Mesenchymal stem cell (in vitro differentiated cells and primary cell): ENCODE measurements at regions not wholly inside any gene's neighbourhood (a gene's known extent, or its start where the extent isn't known, plus 50 kb on each side); places are given as distances from the start of the nearest gene placed in this dataset.

Source experiments
- DNase-seq: peaks from one replicate; pipeline ENCODE4 v3.0.0-alpha.2; 2013
- H2AFZ ChIP-seq: one replicate; pipeline ENCODE4 v1.6.1; 2013; ENCODE audit warnings: low read depth, mild to moderate bottlenecking, control low read depth, inconsistent platforms, low read length, moderate library complexity
- H2AK5ac ChIP-seq: 2 replicates; pipeline ENCODE4 v1.6.1; 2013; ENCODE audit warnings: low read length, moderate library complexity, mild to moderate bottlenecking, inconsistent platforms; ENCODE audit not compliant: severe bottlenecking
- H2BK120ac ChIP-seq: one replicate; pipeline ENCODE4 v1.6.1; 2013; ENCODE audit warnings: low read depth, mild to moderate bottlenecking, inconsistent platforms, low read length, moderate library complexity
- H2BK12ac ChIP-seq, 2 experiments: one replicate each; pipeline ENCODE4 v1.6.1; 2013; ENCODE audit warnings: inconsistent platforms in 2 of 2, low read length in 2 of 2, mild to moderate bottlenecking in 2 of 2, moderate library complexity in 2 of 2, control low read depth in 1 of 2
- H2BK15ac ChIP-seq: one replicate; pipeline ENCODE4 v1.6.1; 2013; ENCODE audit warnings: mild to moderate bottlenecking, low read depth, inconsistent platforms; ENCODE audit not compliant: poor library complexity, severe bottlenecking
- H2BK5ac ChIP-seq: 2 replicates; pipeline ENCODE4 v1.6.1; 2013; ENCODE audit warnings: low read depth, mild to moderate bottlenecking, low read length, control low read depth, inconsistent platforms; ENCODE audit not compliant: poor library complexity, severe bottlenecking
- H3K14ac ChIP-seq, 2 experiments: one replicate each; pipeline ENCODE4 v1.6.1; 2013; ENCODE audit warnings: inconsistent platforms in 2 of 2, low read length in 2 of 2, control low read depth in 1 of 2, mild to moderate bottlenecking in 1 of 2, moderate library complexity in 1 of 2
- H3K18ac ChIP-seq, 2 experiments: one replicate each; pipeline ENCODE4 v1.6.1; 2013; ENCODE audit warnings: inconsistent platforms in 2 of 2, low read length in 2 of 2, control low read depth in 1 of 2, low read depth in 1 of 2, mild to moderate bottlenecking in 1 of 2
- H3K23ac ChIP-seq, 2 experiments: one replicate each; pipeline ENCODE4 v1.6.1; 2013; ENCODE audit warnings: inconsistent platforms in 2 of 2, low read length in 2 of 2, mild to moderate bottlenecking in 2 of 2, moderate library complexity in 2 of 2, control low read depth in 1 of 2
- H3K27ac ChIP-seq: 2 replicates; pipeline ENCODE4 v1.5.1; 2013; ENCODE audit warnings: mild to moderate bottlenecking, moderate library complexity, low read length, control low read depth, inconsistent platforms; ENCODE audit not compliant: poor library complexity, severe bottlenecking
- H3K27me3 ChIP-seq, 2 experiments: 2 replicates each; pipeline versions ENCODE4 v1.6.1 to v1.7.0; 2013; ENCODE audit warnings: low read length in 2 of 2, mild to moderate bottlenecking in 2 of 2, moderate library complexity in 2 of 2, control low read depth in 1 of 2, inconsistent platforms in 1 of 2; ENCODE audit not compliant: control insufficient read depth in 1 of 2, insufficient read depth in 1 of 2
- H3K36me3 ChIP-seq, 2 experiments: 2 replicates each; pipeline versions ENCODE4 v1.6.1 to v1.7.0; 2013; ENCODE audit warnings: low read length in 2 of 2, control low read depth in 1 of 2, inconsistent platforms in 1 of 2, low read depth in 1 of 2, mild to moderate bottlenecking in 1 of 2; ENCODE audit not compliant: insufficient read depth in 2 of 2, control insufficient read depth in 1 of 2
- H3K4ac ChIP-seq, 2 experiments: one replicate each; pipeline ENCODE4 v1.6.1; 2013; ENCODE audit warnings: inconsistent platforms in 2 of 2, low read length in 2 of 2, mild to moderate bottlenecking in 2 of 2, moderate library complexity in 2 of 2, control low read depth in 1 of 2, low read depth in 1 of 2
- H3K4me1 ChIP-seq: 2 replicates; pipeline ENCODE4 v1.6.1; 2013; ENCODE audit warnings: low read depth, low read length, control low read depth; ENCODE audit not compliant: control insufficient read depth, insufficient read depth
- H3K4me2 ChIP-seq: 2 replicates; pipeline ENCODE4 v1.6.1; 2013; ENCODE audit warnings: low read length, mild to moderate bottlenecking, inconsistent platforms; ENCODE audit not compliant: poor library complexity, severe bottlenecking
- H3K4me3 ChIP-seq, 2 experiments: 2 replicates each; pipeline versions ENCODE4 v1.5.1 to v1.7.0; 2013; ENCODE audit warnings: low read length in 2 of 2, mild to moderate bottlenecking in 2 of 2, control low read depth in 1 of 2, low read depth in 1 of 2; ENCODE audit not compliant: insufficient read depth in 1 of 2
- H3K79me1 ChIP-seq: replicated peaks from 2 replicates; pipeline ENCODE4 v1.6.1; 2013; ENCODE audit warnings: mild to moderate bottlenecking, control low read depth, low read length, inconsistent platforms; ENCODE audit not compliant: poor library complexity, severe bottlenecking
- H3K9ac ChIP-seq: 2 replicates; pipeline ENCODE4 v1.7.0; 2013; ENCODE audit warnings: mild to moderate bottlenecking, low read length, moderate library complexity
- H3K9me3 ChIP-seq: 2 replicates; pipeline ENCODE4 v1.7.0; 2013; ENCODE audit warnings: mild to moderate bottlenecking, low read length; ENCODE audit not compliant: control insufficient read depth
- H4K8ac ChIP-seq: one replicate; pipeline ENCODE4 v1.6.1; 2013; ENCODE audit warnings: inconsistent platforms, mild to moderate bottlenecking, low read length, moderate library complexity
- H4K91ac ChIP-seq: one replicate; pipeline ENCODE4 v1.6.1; 2013; ENCODE audit warnings: mild to moderate bottlenecking, low read length, inconsistent platforms
- WGBS: methylation state at CpG from one replicate; pipeline ENCODE4 v1.1.7; 2013; ENCODE audit warnings: mixed read lengths; 5-methylcytosine and 5-hydroxymethylcytosine counted together

- H3K4me2 ChIP-seq = no peak overlapping the region
- peaks cover 15% of the 10 kb centered on the region for H3K9me3 ChIP-seq
- H2BK15ac ChIP-seq = no peak overlapping the region
- H3K27ac ChIP-seq = no peak overlapping the region
- no peak overlapping the region for H2BK5ac ChIP-seq
- no peak overlapping the region for H2BK120ac ChIP-seq
- no peak overlapping the region for H2AFZ ChIP-seq
- DNase-seq = no peak
- no peak overlapping the region for H3K18ac ChIP-seq
- peaks cover 1 to 8% of the 10 kb centered on the region in 2 experiments for H3K27me3 ChIP-seq
- H4K8ac ChIP-seq = no peak overlapping the region
- H2BK12ac ChIP-seq = no peak overlapping the region
- H4K91ac ChIP-seq = no peak overlapping the region
- 85% methylated on average over 17 of the region's 17 CpGs for WGBS
- no peak overlapping the region for H3K4ac ChIP-seq
- H3K9ac ChIP-seq = no peak overlapping the region
- peaks cover 10% of the 10 kb centered on the region for H3K4me1 ChIP-seq
- no peak overlapping the region for H3K14ac ChIP-seq
- no peaks in the 10 kb centered on the region for H3K79me1 ChIP-seq
- H3K23ac ChIP-seq = no peak overlapping the region
- H3K4me3 ChIP-seq = no peak overlapping the region
- H3K36me3 ChIP-seq = no peaks in the 10 kb centered on the region
- H2AK5ac ChIP-seq = no peak overlapping the region
These were observed 342.5 kb downstream of the RPS24 start for GRCh38 chr10:78375854-78376785.

GRCh38 chr10:78377356-78377755 lies 343.7 kb downstream of the RPS24 start:
- no peak overlapping the region for H2BK120ac ChIP-seq

GRCh38 chr10:78378192-78378591 lies 344.5 kb downstream of the RPS24 start:
- Histone ChIP-seq H2AFZ (no peak overlapping the region), H3K9me3 (peaks cover 15% of the 10 kb centered on the region), H3K9ac (no peak overlapping the region), H3K14ac (peak overlapping the region in 1 of 2 experiments; percentile 6), H2BK120ac (no peak overlapping the region), H3K27me3 (peaks cover 0 to 3% of the 10 kb centered on the region in 2 experiments), H2BK12ac (no peak overlapping the region), H3K79me1 (no peaks in the 10 kb centered on the region), H2BK15ac (no peak overlapping the region), H3K4me3 (no peak overlapping the region), H2BK5ac (no peak overlapping the region), H4K91ac (no peak overlapping the region), H3K27ac (no peak overlapping the region), H4K8ac (no peak overlapping the region), H3K4ac (no peak overlapping the region), H2AK5ac (no peak overlapping the region), H3K36me3 (no peaks in the 10 kb centered on the region), H3K23ac (no peak overlapping the region), H3K4me1 (peaks cover 10% of the 10 kb centered on the region), H3K18ac (no peak overlapping the region), H3K4me2 (no peak overlapping the region)
- no peak for DNase-seq
- WGBS = 94% methylated on average over 4 of the region's 4 CpGs

More at GRCh38 chr10:78377356-78377755, 343.7 kb downstream of the RPS24 start:
- H2BK5ac ChIP-seq = no peak overlapping the region
- H3K79me1 ChIP-seq = no peaks in the 10 kb centered on the region
- no peak overlapping the region for H3K9ac ChIP-seq
- whole genome bisulfite sequencing = 81% methylated on average over 1 of the region's 1 CpG
- no peak overlapping the region for H3K18ac ChIP-seq
- DNase-seq = peak; percentile 24
- no peak overlapping the region for H3K23ac ChIP-seq
- H3K27me3 ChIP-seq = peaks cover 0 to 3% of the 10 kb centered on the region in 2 experiments
- H3K4me2 ChIP-seq = no peak overlapping the region
- H3K14ac ChIP-seq = no peak overlapping the region
- H3K4ac ChIP-seq = no peak overlapping the region
- H2AK5ac ChIP-seq = no peak overlapping the region
- no peak overlapping the region for H2AFZ ChIP-seq
- H3K9me3 ChIP-seq = peaks cover 15% of the 10 kb centered on the region
- no peak overlapping the region for H4K91ac ChIP-seq
- H4K8ac ChIP-seq = no peak overlapping the region
- H3K27ac ChIP-seq = no peak overlapping the region
- peaks cover 10% of the 10 kb centered on the region for H3K4me1 ChIP-seq
- no peak overlapping the region for H2BK15ac ChIP-seq
- H2BK12ac ChIP-seq = no peak overlapping the region
- H3K36me3 ChIP-seq = no peaks in the 10 kb centered on the region
- H3K4me3 ChIP-seq = no peak overlapping the region

GRCh38 chr10:78381107-78381506 lies 347.4 kb downstream of the RPS24 start:
- H3K9me3 ChIP-seq = peaks cover 15% of the 10 kb centered on the region
- H3K27ac ChIP-seq = no peak overlapping the region
- no peak overlapping the region for H3K9ac ChIP-seq
- no peak overlapping the region for H3K4me3 ChIP-seq
- no peak for DNase-seq
- no peak overlapping the region for H4K91ac ChIP-seq
- no peak overlapping the region for H2BK15ac ChIP-seq
- H3K18ac ChIP-seq = no peak overlapping the region
- no peak overlapping the region for H2BK5ac ChIP-seq
- no peaks in the 10 kb centered on the region for H3K27me3 ChIP-seq
- no peak overlapping the region for H3K4me2 ChIP-seq
- H4K8ac ChIP-seq = no peak overlapping the region
- H3K14ac ChIP-seq = no peak overlapping the region
- no peak overlapping the region for H2AFZ ChIP-seq
- no peak overlapping the region for H3K23ac ChIP-seq
- H2BK120ac ChIP-seq = no peak overlapping the region
- 75% methylated on average over 19 of the region's 19 CpGs for WGBS
- H3K79me1 ChIP-seq = no peaks in the 10 kb centered on the region
- H3K4me1 ChIP-seq = peaks cover 10% of the 10 kb centered on the region
- no peak overlapping the region for H2AK5ac ChIP-seq
- no peak overlapping the region for H2BK12ac ChIP-seq
- H3K36me3 ChIP-seq = no peaks in the 10 kb centered on the region
- no peak overlapping the region for H3K4ac ChIP-seq
